OCI-LY3 (cell line): ENCODE measurements at regions not wholly inside any gene's neighbourhood (a gene's known extent, or its start where the extent isn't known, plus 50 kb on each side); places are given as distances from the start of the nearest gene placed in this dataset.

Experiments
- CTCF ChIP-seq: fragments of 200-600, 300-600 bp; sonication (generic); IDR thresholded peaks from 2 replicates; pipeline ENCODE4 v1.5.1; 2014; ENCODE audit warnings: antibody characterized with exemption, low read length, low read depth
- EZH2phosphoT487 ChIP-seq: fragments of 200-600 bp; shearing (Covaris generic); IDR thresholded peaks from 2 replicates; pipeline ENCODE4 v1.6.1; 2018; ENCODE audit warnings: antibody characterized with exemption, mixed run types, low read depth

- TF ChIP-seq CTCF (no peak), EZH2phosphoT487 (no peak)
These were observed 237.8 kb upstream of the NMUR2 start for GRCh38 chr5:152642880-152643279.
